CD4-positive, alpha-beta T cell (primary cell): ENCODE measurements at regions not wholly inside any gene's neighbourhood (a gene's known extent, or its start where the extent isn't known, plus 50 kb on each side); places are given as distances from the start of the nearest gene placed in this dataset.

Source experiments
- ATAC-seq: fragments of 200-7000 bp; cut with Tn5 transposase; one replicate; pipeline ENCODE4 v1.10.0; 2022; ENCODE audit warnings: mild to moderate bottlenecking; ENCODE audit not compliant: poor library complexity
- CTCF ChIA-PET: fragments of 350-600 bp; sonication (Branson Sonifier 250); formaldehyde crosslinking; loops from one replicate; lab custom pipeline; 2021; ENCODE audit warnings: antibody characterized with exemption, inconsistent platforms; lab: Charles Lee
- POLR2A ChIA-PET: fragments of 350-600 bp; sonication (Branson Sonifier 250); formaldehyde crosslinking; loops from one replicate; lab custom pipeline; 2021; ENCODE audit warnings: antibody characterized with exemption, inconsistent platforms; lab: Charles Lee
- DNase-seq, 14 experiments: peaks; one replicate each; pipeline ENCODE4 v3.0.0-alpha.2; 2013 to 2020; ENCODE audit warnings: mixed read lengths in 2 of 14
- H3K27ac ChIP-seq, 2 donors: one replicate each; pipeline versions ENCODE4 v1.5.1 to v1.7.0; 2013; ENCODE audit warnings: low read length in 2 of 2, low read depth in 1 of 2, mild to moderate bottlenecking in 1 of 2
- H3K27me3 ChIP-seq, 2 experiments: 1 replicate in 1 of 2; 2 replicates in 1 of 2; pipeline versions ENCODE4 v1.6.1 to v1.7.0; 2013; ENCODE audit warnings: low read length in 2 of 2, control low read depth in 1 of 2, mild to moderate bottlenecking in 1 of 2, moderate library complexity in 1 of 2; ENCODE audit not compliant: insufficient read depth in 2 of 2, control insufficient read depth in 1 of 2
- H3K36me3 ChIP-seq: one replicate; pipeline ENCODE4 v1.6.1; 2013; ENCODE audit warnings: low read length, control low read depth; ENCODE audit not compliant: insufficient read depth
- H3K4me1 ChIP-seq: one replicate; pipeline ENCODE4 v1.6.1; 2013; ENCODE audit warnings: low read length, control low read depth; ENCODE audit not compliant: insufficient read depth
- H3K4me3 ChIP-seq: one replicate; pipeline ENCODE4 v1.5.1; 2013; ENCODE audit warnings: mild to moderate bottlenecking, low read length, moderate library complexity
- H3K9me3 ChIP-seq, 2 experiments: 1 replicate in 1 of 2; 2 replicates in 1 of 2; pipeline versions ENCODE4 v1.6.1 to v1.7.0; 2013; ENCODE audit warnings: low read length in 2 of 2, mild to moderate bottlenecking in 2 of 2, control low read depth in 1 of 2, moderate library complexity in 1 of 2; ENCODE audit not compliant: control insufficient read depth in 1 of 2, insufficient read depth in 1 of 2
- H3K27ac Mint-ChIP-seq: one replicate; pipeline ENCODE4 v1.8.0; 2020; ENCODE audit warnings: mixed read lengths
- H3K27me3 Mint-ChIP-seq: one replicate; pipeline ENCODE4 v1.8.0; 2021; ENCODE audit warnings: mixed read lengths
- H3K36me3 Mint-ChIP-seq: one replicate; pipeline ENCODE4 v1.8.0; 2021; ENCODE audit warnings: low read depth, mixed read lengths
- H3K4me1 Mint-ChIP-seq: one replicate; pipeline ENCODE4 v1.8.0; 2021; ENCODE audit warnings: low read depth, mixed read lengths
- H3K4me3 Mint-ChIP-seq: one replicate; pipeline ENCODE4 v1.8.0; 2020; ENCODE audit warnings: mild to moderate bottlenecking, mixed read lengths
- H3K9me3 Mint-ChIP-seq: one replicate; pipeline ENCODE4 v1.8.0; 2020; ENCODE audit warnings: mixed read lengths
- intact Hi-C, 2 experiments: fragments of 100-400 bp; cut with DNase I in 1 of 2; cut with micrococcal nuclease in 1 of 2; formaldehyde crosslinking; loops; one replicate each; pipeline versions ENCODE4 v1.15.1 to v1.9.0; 2023 to 2025; cut with DNase I, micrococcal nuclease
- TF ChIP-seq, protein P1 (sequence below): fragments of 200-600 bp; IDR thresholded peaks from one replicate; pipeline ENCODE4 v1.8.0; 2022; ENCODE audit warnings: antibody characterized with exemption, mild to moderate bottlenecking

DNA sequence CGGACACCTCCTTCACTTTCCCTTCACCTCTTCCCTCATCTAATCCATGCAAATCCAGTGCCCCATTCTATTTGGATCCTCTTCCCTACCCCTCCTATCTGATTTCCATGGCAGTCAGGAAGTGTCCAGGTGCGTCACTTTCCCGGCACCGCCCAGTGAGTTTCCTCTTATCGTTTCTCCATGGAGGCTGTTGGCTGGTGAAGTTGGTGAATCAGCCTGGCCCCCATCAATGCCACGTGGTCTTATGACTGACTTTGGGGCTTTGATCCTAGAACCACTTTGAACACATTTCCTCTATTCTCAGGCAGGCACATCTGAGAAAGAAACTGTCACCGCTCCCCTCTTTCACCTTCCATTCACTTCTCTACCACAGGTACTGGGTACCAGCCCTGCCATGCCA lies 137.8 kb downstream of the CEP135 start:
- no peak for DNase-seq
- H3K27me3 ChIP-seq = no peaks in the 10 kb centered on the region
- POLR2A ChIA-PET = no interaction called here
- no peak overlapping the region for H3K27ac ChIP-seq
- H3K9me3 ChIP-seq = no peaks in the 10 kb centered on the region
- no peaks in the 10 kb centered on the region for H3K4me1 ChIP-seq
- no peak overlapping the region for H3K4me3 Mint-ChIP-seq
- intact Hi-C loops = no loop called here
- H3K4me3 ChIP-seq = no peak overlapping the region
- no peaks in the 10 kb centered on the region for H3K36me3 Mint-ChIP-seq
- no peaks in the 10 kb centered on the region for H3K9me3 Mint-ChIP-seq
- CTCF ChIA-PET = no interaction called here
- TF ChIP-seq, protein P1, sequence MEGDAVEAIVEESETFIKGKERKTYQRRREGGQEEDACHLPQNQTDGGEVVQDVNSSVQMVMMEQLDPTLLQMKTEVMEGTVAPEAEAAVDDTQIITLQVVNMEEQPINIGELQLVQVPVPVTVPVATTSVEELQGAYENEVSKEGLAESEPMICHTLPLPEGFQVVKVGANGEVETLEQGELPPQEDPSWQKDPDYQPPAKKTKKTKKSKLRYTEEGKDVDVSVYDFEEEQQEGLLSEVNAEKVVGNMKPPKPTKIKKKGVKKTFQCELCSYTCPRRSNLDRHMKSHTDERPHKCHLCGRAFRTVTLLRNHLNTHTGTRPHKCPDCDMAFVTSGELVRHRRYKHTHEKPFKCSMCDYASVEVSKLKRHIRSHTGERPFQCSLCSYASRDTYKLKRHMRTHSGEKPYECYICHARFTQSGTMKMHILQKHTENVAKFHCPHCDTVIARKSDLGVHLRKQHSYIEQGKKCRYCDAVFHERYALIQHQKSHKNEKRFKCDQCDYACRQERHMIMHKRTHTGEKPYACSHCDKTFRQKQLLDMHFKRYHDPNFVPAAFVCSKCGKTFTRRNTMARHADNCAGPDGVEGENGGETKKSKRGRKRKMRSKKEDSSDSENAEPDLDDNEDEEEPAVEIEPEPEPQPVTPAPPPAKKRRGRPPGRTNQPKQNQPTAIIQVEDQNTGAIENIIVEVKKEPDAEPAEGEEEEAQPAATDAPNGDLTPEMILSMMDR = no peak
- no peaks in the 10 kb centered on the region for H3K4me1 Mint-ChIP-seq
- H3K27me3 Mint-ChIP-seq = peaks cover 2% of the 10 kb centered on the region
- H3K36me3 ChIP-seq = no peaks in the 10 kb centered on the region
- no peak for ATAC-seq
- no peak overlapping the region for H3K27ac Mint-ChIP-seq

DNA sequence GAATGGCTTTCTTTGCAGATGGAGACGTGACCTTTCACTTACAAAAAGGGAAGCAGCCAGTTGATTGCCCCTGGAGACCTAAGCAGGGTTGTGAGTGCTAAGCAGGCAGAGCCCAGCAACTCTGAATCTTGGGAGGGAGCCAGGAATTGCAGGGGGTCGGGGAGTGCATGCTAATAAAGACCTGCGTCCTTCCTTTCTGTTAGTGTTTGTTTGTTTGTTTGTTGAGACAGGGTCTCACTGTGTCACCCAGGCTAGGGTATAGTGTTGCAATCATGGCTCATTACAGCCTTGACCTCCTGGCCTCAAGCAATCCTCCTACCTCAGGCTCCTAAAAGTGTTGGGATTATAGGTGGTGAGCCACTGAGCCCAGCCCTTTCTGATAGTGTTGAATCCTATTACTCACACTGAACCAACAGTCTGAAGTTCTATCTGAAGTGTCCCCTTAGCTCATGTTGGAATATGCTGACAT lies 137.4 kb downstream of the CEP135 start:
- intact Hi-C loops = no loop called here
- no peaks in the 10 kb centered on the region for H3K4me1 Mint-ChIP-seq
- H3K27me3 Mint-ChIP-seq = no peaks in the 10 kb centered on the region

DNA sequence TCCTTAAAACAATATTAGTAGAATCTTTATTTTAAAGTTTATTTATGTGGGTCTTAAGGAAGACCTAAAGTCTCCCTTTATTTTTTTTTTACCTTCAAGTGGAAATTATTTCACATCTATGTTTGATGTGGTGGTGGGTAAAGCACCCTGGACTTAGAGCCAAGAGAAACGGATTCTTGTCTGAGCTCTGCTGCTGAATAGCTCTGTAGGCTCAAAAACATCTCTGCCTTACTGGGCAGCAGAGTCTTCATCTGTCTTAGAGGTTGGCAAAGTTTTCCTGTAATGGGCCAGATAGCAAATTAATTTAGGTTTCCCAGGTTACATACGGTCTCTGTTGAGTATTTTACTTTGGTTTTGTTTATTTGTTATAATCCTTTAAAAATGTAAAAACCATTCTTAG lies 136.5 kb downstream of the CEP135 start:
- Mint-ChIP-seq H3K9me3 (no peaks in the 10 kb centered on the region), H3K36me3 (no peaks in the 10 kb centered on the region), H3K4me3 (no peak overlapping the region), H3K27me3 (no peaks in the 10 kb centered on the region), H3K4me1 (no peaks in the 10 kb centered on the region), H3K27ac (no peak overlapping the region)
- no peaks in the 10 kb centered on the region for H3K4me1 ChIP-seq
- TF ChIP-seq, protein P1 = no peak
- DNase-seq (no peak), ATAC-seq (no peak)
- CTCF ChIA-PET = no interaction called here
- POLR2A ChIA-PET = no interaction called here
- H3K27me3 ChIP-seq = no peaks in the 10 kb centered on the region
- no peak overlapping the region for H3K27ac ChIP-seq
- intact Hi-C loops = no loop called here
- no peaks in the 10 kb centered on the region for H3K36me3 ChIP-seq
- no peak overlapping the region for H3K4me3 ChIP-seq
- no peaks in the 10 kb centered on the region for H3K9me3 ChIP-seq

More for the DNA sequence above, 137.4 kb downstream of the CEP135 start:
- no peaks in the 10 kb centered on the region for H3K4me1 ChIP-seq
- no peaks in the 10 kb centered on the region for H3K9me3 Mint-ChIP-seq
- no peak for ATAC-seq
- ChIA-PET CTCF (no interaction called here), POLR2A (no interaction called here)
- no peaks in the 10 kb centered on the region for H3K9me3 ChIP-seq
- no peak overlapping the region for H3K4me3 ChIP-seq
- H3K27me3 ChIP-seq = no peaks in the 10 kb centered on the region
- no peak for DNase-seq
- no peak overlapping the region for H3K27ac Mint-ChIP-seq
- H3K27ac ChIP-seq = no peak overlapping the region
- no peaks in the 10 kb centered on the region for H3K36me3 Mint-ChIP-seq
- TF ChIP-seq, protein P1 = no peak
- H3K36me3 ChIP-seq = no peaks in the 10 kb centered on the region
- no peak overlapping the region for H3K4me3 Mint-ChIP-seq
